ENCODE measurements at regions not wholly inside any gene's neighbourhood (a gene's known extent, or its start where the extent isn't known, plus 50 kb on each side); places are given as distances from the start of the nearest gene placed in this dataset.

- TF ChIP-seq, protein P1, sequence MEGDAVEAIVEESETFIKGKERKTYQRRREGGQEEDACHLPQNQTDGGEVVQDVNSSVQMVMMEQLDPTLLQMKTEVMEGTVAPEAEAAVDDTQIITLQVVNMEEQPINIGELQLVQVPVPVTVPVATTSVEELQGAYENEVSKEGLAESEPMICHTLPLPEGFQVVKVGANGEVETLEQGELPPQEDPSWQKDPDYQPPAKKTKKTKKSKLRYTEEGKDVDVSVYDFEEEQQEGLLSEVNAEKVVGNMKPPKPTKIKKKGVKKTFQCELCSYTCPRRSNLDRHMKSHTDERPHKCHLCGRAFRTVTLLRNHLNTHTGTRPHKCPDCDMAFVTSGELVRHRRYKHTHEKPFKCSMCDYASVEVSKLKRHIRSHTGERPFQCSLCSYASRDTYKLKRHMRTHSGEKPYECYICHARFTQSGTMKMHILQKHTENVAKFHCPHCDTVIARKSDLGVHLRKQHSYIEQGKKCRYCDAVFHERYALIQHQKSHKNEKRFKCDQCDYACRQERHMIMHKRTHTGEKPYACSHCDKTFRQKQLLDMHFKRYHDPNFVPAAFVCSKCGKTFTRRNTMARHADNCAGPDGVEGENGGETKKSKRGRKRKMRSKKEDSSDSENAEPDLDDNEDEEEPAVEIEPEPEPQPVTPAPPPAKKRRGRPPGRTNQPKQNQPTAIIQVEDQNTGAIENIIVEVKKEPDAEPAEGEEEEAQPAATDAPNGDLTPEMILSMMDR (IDR thresholded peaks at IDR 0.05 in 2 of 3, conservative IDR thresholded peaks at IDR 0.05 in 1 of 3; ENCODE audit: borderline replicate concordance in 1 of 3, insufficient read depth in 1 of 3, low read depth in 2 of 3, low read length in 2 of 3): no peak
- TF ChIP-seq POLR2A (IDR thresholded peaks at IDR 0.05; ENCODE audit: borderline replicate concordance, extremely low read depth, insufficient read depth, insufficient read length) (no peak), POLR2AphosphoS5 (IDR thresholded peaks at IDR 0.05; ENCODE audit: low read depth, low read length) (no peak), EZH2 (IDR thresholded peaks at IDR 0.05) (no peak), JUND (IDR thresholded peaks at IDR 0.05) (no peak)
Measured at GRCh38 chr14:48747561-48748089, 838.6 kb downstream of the RPS29 start.
